GM04503 (cell line): ENCODE measurements at regions not wholly inside any gene's neighbourhood (a gene's known extent, or its start where the extent isn't known, plus 50 kb on each side); places are given as distances from the start of the nearest gene placed in this dataset.

Source experiments
- DNase-seq: peaks from one replicate; pipeline ENCODE4 v3.0.0-alpha.2; 2012; ENCODE audit warnings: low read depth

DNA sequence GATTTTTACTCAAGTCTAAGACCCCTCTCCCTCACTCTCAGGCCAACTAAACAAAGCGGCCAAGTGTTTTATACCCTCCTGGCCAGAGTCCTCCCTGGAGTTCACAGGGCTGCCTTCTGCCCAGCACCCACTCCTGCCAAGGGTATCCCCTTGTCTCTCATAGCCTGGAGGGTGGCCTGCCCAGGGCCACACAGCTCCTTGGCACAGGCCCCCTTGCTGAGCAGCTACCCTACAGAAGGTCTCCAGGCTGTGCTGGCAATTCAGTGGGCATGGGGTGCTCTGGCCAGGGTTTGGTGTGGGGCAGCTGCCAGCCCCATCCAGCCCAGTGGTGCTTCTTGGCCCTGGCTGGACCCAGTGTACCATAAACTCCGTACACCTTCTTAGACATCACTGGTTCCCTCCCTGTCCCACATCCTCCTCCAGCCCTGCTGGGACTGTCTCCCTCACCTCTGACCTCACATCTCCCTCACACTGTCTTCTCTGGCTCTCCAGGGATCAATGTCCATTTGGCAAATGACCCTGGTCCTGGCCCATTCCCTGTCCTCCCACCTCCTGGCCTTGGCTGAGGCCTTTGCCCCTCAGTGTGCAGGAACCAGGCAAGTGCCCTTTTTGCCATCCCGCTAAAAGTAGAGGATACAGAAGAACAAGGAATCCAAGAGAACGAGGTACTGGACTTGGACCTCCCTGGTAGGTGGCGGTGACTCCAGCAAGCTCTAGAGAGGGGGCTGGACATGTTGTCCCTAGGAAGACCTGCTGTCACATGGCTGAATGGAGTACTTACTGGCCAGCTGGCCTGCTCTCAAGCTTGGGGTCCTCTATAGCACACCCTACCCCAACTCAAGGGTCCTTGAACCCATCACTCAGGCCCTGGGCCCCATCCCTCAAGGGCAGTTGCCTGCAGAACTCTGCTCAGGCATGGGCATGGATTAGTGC lies 50.0 kb upstream of the TRPM1 start:
- no peak for DNase-seq

DNA sequence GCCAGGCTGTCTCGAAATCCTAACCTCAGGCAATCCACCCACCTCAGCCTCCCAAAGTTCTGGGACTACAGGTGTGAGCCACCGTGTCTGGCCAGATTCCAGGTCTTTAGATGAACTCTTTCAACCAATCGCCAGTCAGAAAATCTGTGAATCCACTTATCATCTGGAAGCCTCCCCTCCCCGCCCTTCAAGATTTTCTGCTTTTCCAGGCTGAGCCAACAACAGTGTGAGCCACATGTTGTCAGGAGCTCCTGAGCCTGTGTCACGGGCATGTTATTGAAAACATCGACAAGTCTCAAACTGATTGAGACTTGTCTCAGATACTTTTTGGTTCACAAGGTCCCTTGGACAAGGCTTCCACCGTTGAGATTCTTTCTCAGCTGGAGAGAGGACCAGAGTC lies 52.0 kb upstream of the TRPM1 start:
- no peak for DNase-seq

DNA sequence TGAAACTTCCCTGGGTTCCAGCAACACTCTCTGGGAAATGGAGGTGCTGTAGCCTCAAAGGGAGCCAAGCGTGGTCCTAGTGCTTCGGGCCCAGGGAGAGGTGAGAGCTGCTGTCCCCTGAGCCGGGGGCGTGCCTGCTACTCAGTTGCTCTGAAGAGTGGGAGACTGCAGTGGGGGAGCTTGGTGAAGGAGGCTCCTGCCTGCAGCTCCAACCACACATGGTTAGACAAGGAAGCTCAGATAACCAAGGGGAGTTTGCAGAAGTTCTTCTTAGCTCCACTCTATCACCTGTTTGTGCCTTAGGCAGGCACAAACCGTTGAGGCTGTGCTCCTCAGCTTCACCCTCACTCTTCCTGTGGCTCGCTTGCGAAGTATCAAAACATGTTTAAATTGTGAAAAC lies 53.6 kb upstream of the TRPM1 start:
- no peak for DNase-seq

DNA sequence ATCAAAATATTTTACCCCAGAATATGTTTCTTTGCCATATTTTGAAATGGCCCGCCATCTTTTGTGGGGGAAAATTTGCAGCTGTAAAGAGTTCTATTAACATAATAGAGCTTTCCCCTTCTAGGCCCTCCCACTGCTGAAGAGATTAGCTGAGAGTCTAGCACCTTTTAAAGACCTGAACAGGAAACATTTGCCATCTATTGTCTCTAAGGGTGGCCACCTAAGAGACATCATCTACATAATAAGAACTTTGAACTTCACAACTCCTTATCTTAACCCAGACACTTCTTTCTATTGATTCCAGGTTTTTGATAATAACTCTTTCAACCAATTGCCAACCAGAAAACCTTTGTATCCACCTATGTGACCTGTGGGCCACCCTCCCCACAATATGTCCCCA lies 54.7 kb upstream of the TRPM1 start:
- no peak for DNase-seq

DNA sequence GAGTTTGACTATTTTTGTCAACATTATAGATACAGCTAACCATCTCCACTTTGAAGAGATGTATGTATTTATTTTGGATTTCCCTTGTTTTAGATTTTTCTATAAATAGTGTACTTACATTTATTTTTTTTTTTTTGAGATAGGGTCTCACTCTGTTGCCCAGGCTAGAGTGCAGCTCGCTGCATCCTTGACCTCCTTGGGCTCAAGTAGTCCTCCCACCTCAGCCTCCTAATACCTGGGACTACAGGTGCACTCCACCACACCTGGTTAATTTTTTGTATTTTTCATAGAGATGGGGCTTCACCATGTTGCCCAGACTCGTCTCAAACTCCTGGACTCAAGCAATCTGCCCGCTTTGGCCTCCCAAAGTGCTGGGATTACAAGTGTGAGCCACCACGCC lies 55.3 kb upstream of the TRPM1 start:
- no peak for DNase-seq

DNA sequence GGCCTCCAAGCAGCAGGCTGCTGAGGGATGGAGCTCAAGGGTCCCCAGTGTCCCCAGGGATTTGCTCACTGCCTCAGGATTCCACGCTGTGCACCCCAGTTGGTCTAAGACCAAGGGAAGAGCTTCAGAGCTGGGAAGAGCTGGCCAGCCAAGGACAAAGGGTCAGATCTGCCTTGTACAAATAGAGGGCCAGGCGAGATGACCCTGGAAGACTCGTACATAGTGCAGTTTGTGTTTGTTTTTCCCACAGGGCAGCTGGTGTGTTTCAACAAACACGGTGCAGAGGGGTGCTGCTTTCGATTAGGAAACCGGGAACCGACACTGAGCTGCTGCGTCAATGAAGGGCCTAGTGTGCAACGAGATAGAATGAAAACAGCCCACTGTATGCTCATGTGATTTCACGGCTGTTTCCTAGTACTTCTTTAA lies 56.1 kb upstream of the TRPM1 start:
- no peak for DNase-seq

DNA sequence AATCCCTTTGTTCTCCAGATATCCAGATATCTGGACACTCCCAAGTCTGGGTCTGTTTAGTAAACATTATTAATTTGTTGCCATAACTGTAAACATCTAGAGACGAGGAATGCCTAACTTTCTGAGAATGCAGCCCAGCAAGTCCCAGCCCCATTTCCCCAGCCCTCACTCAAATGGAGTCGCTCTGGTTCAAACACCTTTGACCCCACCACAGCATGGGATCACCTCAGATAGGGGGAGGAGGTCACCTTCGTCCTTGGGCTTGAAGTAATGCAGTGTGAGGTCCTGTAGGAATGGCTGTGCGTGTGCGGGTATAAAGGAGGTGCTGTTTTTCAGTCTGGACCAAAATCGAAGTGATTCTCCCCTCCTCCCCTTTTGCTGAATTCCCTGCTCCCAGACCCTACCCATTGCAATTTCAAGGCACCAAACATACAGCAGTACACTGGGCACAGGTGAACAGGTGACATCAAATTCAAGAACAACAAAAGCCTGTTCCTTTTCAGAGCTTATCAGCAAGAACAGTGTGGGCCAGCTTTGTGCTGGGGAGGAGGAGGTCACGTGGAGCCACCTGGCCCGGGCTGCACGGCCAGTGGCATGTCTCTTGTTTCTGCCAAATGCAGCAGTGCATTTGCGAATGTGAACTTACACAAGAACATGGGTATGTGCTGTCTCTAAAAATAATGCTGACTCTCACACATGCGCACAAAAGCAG lies 57.5 kb upstream of the TRPM1 start:
- no peak for DNase-seq

DNA sequence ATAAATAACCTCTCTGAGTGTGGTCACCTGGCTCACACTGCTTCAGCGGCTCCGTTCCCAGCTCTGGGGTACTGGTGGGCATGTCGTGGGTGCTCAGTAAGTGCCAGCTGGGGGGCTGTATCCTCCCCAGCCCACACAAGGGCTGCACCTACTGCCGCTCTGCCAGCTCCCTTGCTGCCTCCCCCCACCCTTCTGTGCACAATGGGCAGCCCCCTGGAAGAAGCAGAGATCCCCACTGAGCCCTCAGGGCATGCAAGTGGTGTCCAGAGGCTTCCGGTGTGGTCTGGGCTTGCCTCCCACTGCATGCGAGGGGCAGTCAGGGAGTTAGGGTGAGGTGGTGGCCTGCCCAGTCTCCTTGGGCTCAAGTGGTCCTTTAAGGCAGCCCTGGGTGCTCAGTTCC lies 58.3 kb upstream of the TRPM1 start:
- DNase-seq: no peak

DNA sequence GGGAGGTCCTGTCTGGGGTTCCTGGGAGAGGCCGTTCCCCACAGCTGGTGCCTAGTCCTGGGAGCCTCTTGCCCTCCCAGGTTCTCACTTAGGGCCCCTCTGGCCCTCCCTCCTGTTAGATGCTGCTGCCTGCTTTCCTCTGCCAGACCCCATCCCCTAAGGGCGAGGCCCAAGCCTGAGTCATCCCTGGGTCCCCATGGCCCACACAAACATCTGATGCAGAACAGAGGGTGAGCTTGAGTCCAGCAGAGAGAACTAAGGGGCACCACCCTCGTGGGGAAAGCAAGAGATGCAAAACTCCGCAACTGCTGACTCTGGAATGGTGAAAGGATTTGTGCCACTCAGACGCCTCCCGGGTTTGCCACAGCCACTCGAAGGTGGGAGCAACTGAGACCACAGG lies 58.8 kb upstream of the TRPM1 start:
- no peak for DNase-seq

DNA sequence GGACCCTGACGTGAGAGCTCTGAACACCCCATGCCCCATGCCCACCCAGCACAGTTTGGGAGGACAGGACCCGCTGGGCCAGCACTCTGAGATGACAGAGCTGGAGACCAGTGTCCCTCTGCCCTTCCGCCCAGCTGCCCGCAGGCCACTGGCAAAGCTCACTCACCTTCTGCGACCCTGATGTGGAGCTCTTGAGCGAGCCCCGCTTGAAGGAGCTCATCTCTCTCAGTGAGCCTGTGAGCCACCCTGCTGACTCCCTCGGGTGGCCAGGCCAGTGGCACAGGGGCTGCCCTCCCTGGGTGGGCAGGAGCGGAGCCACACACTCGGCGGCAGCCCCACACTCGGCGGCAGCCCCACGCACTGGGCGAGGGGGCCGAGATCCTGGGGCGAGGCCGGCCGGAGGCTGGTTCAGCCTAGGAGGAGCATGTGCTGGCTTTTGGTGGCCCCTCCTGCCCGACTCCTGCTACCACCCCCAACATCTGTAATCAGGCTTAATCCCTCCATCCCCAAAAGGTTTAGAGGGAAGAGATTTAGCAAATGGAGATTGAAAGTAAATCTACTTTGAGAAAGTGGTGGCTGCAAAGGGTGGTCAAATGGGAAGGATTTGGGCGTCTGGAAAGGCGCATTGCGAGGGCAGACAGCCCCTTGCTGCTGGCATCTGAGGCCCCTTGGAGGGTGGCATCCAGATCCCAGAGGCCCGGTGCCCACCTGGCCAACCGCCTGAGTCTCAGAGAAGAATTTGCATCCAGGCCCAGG lies 59.4 kb upstream of the TRPM1 start:
- no peak for DNase-seq

DNA sequence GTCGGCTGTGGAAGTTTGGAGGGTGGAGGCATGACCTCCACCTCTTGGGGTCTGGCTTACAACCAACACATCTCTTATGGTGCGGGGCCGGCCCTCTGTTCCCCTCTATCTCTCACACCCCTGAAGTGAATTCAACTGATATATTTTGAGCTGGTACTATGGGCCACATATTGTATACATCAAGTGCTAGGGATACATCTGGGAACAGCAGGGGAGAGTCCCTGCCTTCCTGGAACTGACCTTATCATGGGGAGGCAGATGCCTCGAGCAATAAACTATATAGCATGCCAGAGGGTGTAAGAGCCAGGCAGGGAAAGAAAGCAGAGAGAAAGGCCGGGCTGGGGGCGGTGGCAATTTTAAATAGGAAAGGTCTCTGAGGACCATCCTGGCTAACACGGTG lies 60.4 kb upstream of the TRPM1 start:
- DNase-seq: no peak

DNA sequence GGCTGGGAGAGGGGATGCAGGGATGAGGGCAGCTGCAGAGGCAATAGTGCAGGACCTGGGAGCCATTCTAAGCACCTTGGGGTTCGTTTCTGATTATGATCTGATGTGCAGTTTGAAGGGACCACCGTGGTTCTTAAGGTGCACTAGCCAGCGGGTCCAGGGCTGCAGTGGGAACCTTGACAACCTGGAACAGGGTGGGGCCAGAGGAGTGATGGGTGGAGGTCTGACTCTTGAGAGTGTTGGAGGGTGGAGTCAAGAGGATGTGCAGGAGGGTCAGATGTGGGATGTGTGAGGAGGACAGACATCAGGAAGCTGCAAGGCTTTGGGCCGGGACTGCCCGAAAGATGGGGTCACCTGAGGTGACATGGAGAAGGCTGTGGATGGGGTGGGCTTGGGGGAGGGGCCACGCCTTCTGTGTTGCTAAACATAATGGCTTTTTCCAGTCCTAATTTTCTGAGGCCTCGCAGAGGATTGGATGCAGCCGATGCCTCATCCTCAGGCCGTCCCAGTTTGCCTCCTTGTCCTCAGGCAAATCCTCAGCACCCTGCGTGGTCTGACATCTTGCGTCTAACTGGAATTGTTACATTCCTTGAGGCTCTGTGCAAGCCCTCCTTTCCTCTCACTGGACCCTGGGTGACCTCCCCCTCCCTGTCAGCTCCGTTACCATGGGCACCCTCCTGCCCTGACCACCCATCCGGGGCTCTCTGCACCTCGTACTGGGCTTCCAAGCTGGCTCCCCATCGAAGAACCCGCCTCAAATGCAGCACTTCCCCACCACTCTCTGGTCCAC lies 61.4 kb upstream of the TRPM1 start:
- DNase-seq: no peak

DNA sequence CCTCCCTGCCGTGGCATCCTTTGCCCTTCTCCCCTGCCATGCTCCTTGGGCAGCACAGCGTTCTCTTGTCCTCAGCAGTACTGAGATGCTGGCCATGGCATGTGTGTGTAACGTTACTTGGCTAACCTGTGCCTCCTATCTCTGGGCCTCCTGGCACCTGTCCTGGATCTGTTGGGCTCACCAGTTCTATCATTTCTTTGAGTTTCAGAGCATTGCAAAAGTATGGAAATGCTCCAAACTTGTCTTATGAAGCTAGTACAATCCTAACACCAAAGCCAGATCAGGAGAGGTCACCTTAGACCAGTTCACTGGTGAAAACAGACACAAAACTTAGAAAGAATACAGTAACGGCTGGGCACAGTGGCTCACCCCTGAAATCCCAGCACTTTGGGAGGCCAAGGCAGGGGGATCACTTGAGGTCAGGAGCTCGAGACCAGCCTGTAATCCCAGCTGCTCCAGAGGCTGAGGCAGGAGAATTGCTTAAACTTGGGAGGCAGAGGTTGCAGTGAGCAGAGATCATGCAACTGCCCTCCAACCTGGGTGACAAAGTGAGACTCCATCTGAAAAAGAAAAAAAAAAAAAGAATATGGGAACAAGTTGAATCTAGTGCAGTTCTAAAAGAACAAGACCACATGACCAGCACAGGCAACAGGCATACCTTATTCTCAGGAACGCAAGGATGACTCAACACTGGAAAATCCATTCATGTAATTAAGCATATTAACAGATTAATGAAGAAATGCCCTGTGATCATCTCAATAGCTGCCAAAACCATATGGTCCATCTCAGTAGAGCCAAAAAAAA lies 62.4 kb upstream of the TRPM1 start:
- DNase-seq: no peak

DNA sequence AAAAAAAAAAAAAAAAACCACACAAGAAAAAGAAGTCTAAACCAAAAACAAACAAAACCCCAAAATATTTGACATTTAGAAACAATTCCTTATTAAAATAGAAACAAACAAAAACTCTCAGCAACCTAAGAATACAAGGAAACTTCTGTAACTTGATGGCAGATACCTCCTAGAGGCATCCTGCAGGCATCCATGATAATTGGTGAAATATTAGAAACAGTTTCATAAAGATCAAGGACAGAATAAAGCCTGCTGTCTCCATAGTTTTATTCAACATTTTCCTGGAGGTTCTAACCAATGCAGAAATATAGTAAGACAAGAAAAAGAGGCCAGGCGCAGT lies 63.0 kb upstream of the TRPM1 start:
- no peak for DNase-seq

DNA sequence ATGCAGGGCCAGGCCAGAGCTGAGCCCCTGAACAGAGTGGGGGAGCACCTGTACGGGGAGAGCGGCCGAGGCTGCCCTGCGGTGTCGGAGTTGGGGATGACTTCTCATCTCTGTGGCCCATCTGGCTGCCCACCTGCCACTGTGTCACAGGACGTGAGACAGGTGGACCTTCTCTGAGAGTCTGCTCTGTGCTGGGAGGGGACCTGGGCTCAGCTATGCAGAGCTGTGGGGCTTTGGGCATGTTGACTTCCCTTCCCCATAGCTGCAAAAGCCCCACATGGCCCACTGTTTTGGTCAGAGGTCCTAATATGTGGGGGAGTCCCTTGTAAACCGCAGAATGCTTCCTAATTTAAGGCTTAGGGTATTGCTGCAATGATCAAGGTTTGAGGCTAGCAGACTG lies 68.0 kb upstream of the TRPM1 start:
- no peak for DNase-seq

DNA sequence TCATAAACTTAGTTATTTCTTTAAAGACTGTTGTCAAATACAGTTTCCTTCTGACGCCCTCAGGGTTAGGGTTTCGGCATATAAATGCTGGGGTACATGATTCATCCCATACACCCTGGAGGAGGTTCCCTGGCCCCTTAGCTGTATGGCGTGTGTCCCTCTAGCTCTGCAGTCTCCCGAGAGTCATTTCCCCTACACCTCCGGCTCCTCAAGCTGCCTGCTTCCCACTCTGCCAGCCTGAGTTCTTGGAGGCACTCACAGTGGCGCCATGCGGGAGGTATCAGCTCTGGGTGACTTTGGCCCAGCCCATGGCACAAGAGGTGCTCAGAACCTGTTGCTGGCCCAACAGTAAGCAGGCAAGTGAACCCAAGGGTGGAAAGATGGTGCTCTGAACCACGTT lies 70.2 kb upstream of the TRPM1 start:
- no peak for DNase-seq

DNA sequence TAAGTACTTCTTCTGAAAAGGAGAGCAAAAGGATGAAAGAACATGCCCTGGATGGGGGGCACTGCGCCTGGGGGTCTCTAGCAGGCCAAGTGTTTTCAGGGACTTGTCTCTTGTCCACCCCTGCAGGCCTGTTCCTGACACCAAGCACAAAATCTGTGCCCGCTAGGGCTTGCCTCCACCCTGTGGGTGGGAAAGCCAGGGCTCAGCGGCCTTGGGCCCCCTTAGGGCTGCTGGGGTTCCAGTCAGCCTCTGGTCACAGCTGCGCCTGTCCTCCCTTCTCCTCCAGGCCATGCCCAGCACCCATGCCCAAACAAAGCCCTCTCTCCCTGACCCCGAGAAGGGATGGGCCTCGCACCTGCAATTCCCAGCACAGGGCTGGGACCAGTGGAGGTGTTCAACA lies 71.1 kb upstream of the TRPM1 start:
- no peak for DNase-seq

DNA sequence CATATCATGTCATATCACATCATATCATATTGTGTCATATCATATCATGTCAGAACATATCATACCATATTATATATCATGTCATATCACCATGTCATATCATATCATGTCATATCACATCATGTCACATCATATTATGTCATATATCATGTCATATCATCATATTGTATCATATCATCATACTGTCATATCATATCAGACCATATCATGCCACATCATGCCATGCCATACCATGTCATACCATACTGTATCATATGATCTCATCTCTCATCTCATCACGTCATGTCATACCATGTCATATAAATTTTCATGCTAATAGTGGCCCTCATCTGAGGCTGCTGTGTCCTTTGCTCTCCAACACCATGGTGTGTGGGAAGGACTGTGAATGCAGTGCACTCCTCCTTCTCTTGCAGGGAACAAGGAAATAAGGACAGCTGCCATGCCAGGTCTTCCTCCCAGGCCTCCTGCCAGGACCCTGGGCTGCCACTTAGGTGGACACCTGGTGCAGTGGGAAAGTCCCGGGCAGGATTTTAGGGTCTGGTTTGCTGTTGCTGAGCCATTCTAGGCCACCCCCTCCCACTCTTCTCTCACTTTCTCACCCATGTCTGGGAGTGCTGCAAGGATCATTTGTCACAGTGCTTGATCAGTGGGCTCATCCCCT lies 72.4 kb upstream of the TRPM1 start:
- DNase-seq: no peak

DNA sequence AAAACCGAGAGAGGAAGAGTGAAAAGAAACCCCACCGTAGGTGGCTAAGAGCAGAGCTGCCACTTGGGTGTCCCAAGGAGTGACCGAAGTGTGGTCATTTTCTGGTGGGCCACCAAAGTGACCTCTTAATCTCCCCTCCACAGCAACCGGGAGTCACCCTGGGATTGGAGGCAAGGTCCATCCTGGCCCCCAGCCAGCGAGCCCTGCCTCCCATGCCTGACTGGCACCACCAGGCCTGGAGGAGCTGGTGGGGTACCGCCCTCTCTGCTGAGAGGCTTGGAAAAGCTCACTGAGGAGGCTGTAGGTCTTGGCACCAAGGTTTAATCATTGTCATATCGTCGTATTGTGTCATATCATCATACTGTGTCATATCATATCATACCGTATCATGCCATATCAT lies 74.0 kb upstream of the TRPM1 start:
- DNase-seq: no peak

DNA sequence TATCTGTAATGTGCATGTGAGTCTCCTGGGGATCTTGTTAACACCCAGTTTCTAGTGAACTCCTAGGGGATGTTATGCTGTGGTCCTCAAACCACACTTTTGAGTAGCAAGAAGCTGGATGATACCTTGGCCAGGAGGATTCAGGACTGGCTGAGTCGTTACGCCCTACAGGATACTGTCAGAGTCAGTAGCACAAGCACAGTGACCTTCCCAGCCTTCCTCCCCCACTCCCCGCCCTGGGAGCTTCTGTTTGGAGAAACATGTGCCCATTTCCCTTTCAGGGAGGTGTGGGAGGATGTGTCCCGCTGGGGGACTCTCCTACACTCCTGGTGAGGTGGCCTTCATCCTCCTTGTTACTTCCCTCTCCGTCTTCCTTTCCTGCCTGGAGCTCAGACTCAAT lies 76.4 kb upstream of the TRPM1 start:
- no peak for DNase-seq

DNA sequence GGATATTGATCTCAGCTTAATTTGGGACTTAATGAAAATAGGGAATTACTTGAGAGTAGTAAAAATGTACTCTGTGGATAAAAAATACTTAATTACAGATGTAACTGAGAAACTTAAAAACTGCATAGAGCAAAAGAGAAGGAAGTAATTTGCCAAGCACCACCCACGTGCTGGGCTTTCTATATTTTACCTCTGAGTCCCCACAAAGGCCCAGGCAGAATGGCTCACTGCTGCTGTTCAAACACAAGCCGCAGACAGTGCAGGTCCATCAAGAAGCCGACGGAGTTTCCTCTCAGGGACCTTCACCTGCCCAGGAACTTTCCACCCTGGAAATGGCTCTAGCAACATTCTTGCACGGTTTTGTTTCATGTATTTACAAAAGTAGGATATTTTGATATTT lies 77.2 kb upstream of the TRPM1 start:
- no peak for DNase-seq
